ENCODE measurements at regions not wholly inside any gene's neighbourhood (a gene's known extent, or its start where the extent isn't known, plus 50 kb on each side); places are given as distances from the start of the nearest gene placed in this dataset.
A peak's percentile ranks its signal among the peaks of the same experiment; 100 is the strongest.
"Not testable (repeated sequence)": the region's sequence is repeated elsewhere in the genome, so short reads cannot be mapped to it uniquely, and the experiment has no call there.

- no peak for DNase-seq (ENCODE audit: low read depth)
Observed at GRCh38 chr5:9728261-9728660, 98.1 kb upstream of the TAS2R1 start.

- DNase-seq (ENCODE audit: low read depth): no peak
Observed at GRCh38 chr5:9726931-9727330, 96.8 kb upstream of the TAS2R1 start.

- DNase-seq (ENCODE audit: low read depth): not testable (repeated sequence)
Observed at GRCh38 chr5:9725265-9725664, 95.1 kb upstream of the TAS2R1 start.

- no peak for DNase-seq (ENCODE audit: low read depth)
Observed at GRCh38 chr5:9724707-9725106, 94.6 kb upstream of the TAS2R1 start.

GRCh38 chr5:9722601-9723180 is 92.5 kb upstream of the TAS2R1 start:
- no peak for DNase-seq (ENCODE audit: low read depth)

GRCh38 chr5:9721161-9721560 is 91.0 kb upstream of the TAS2R1 start:
- DNase-seq (ENCODE audit: low read depth): no peak

GRCh38 chr5:9720361-9720760 is 90.2 kb upstream of the TAS2R1 start:
- DNase-seq (ENCODE audit: low read depth): no peak

- peak; percentile 97 for DNase-seq (ENCODE audit: low read depth)
Observed at GRCh38 chr5:9716838-9717281, 86.7 kb upstream of the TAS2R1 start.

- peak; percentile 81 for DNase-seq (ENCODE audit: low read depth)
Observed at GRCh38 chr5:9715891-9716335, 85.8 kb upstream of the TAS2R1 start.

GRCh38 chr5:9713959-9714586 is 83.9 kb upstream of the TAS2R1 start:
- peak; percentile 60 for DNase-seq (ENCODE audit: low read depth)

GRCh38 chr5:9713356-9713755 is 83.2 kb upstream of the TAS2R1 start:
- peak; percentile 17 for DNase-seq (ENCODE audit: low read depth)

- peak; percentile 91 for DNase-seq (ENCODE audit: low read depth)
Observed at GRCh38 chr5:9712911-9713310, 82.8 kb upstream of the TAS2R1 start.

GRCh38 chr5:9712506-9712905 is 82.4 kb upstream of the TAS2R1 start:
- DNase-seq (ENCODE audit: low read depth): peak; percentile 98

GRCh38 chr5:9710069-9710468 is 79.9 kb upstream of the TAS2R1 start:
- DNase-seq (ENCODE audit: low read depth): no peak

GRCh38 chr5:9707732-9708462 is 77.7 kb upstream of the TAS2R1 start:
- no peak for DNase-seq (ENCODE audit: low read depth)

GRCh38 chr5:9699681-9700080 is 69.5 kb upstream of the TAS2R1 start:
- DNase-seq (ENCODE audit: low read depth): peak; percentile 15

- peak; percentile 14 for DNase-seq (ENCODE audit: low read depth)
Observed at GRCh38 chr5:9698841-9699240, 68.7 kb upstream of the TAS2R1 start.

- DNase-seq (ENCODE audit: low read depth): peak; percentile 76
Observed at GRCh38 chr5:9698125-9698826, 68.1 kb upstream of the TAS2R1 start.

GRCh38 chr5:9692576-9692975 is 62.4 kb upstream of the TAS2R1 start:
- no peak for DNase-seq (ENCODE audit: low read depth)

GRCh38 chr5:9691261-9691660 is 61.1 kb upstream of the TAS2R1 start:
- DNase-seq (ENCODE audit: low read depth): no peak

- DNase-seq (ENCODE audit: low read depth): no peak
Observed at GRCh38 chr5:9690751-9691150, 60.6 kb upstream of the TAS2R1 start.

- DNase-seq (ENCODE audit: low read depth): peak; percentile 88
Observed at GRCh38 chr5:9686216-9686615, 56.1 kb upstream of the TAS2R1 start.

- no peak for DNase-seq (ENCODE audit: low read depth)
Observed at GRCh38 chr5:9681706-9682105, 51.6 kb upstream of the TAS2R1 start.

All from ELR (cell line).